ENCODE measurements at regions not wholly inside any gene's neighbourhood (a gene's known extent, or its start where the extent isn't known, plus 50 kb on each side); places are given as distances from the start of the nearest gene placed in this dataset.

- H3K4me3 ChIP-seq (ENCODE audit: low read depth, low read length): no peak overlapping the region
- H3K27ac ChIP-seq (ENCODE audit: low read depth, low read length): no peak overlapping the region
- no peaks in the 10 kb centered on the region for H3K27me3 ChIP-seq (ENCODE audit: insufficient read depth, low read length)
- H2AFZ ChIP-seq (ENCODE audit: low read length, unreplicated experiment): no peak overlapping the region
- peaks cover 22% of the 10 kb centered on the region for H3K36me3 ChIP-seq (ENCODE audit: insufficient read depth, low read length)
- H3K4me1 ChIP-seq (ENCODE audit: control insufficient read depth, insufficient read depth, low read length, unreplicated experiment): peaks cover 4% of the 10 kb centered on the region
- no peaks in the 10 kb centered on the region for H3K79me2 ChIP-seq (ENCODE audit: control insufficient read depth, insufficient read depth, low read length, unreplicated experiment)
Observed at GRCh38 chr14:95431199-95432143, 85.0 kb downstream of the SYNE3 start.

GRCh38 chr14:95428557-95428956 is 87.9 kb downstream of the SYNE3 start:
- Histone ChIP-seq H3K4me3 (ENCODE audit: low read depth, low read length) (no peak overlapping the region), H3K79me2 (ENCODE audit: control insufficient read depth, insufficient read depth, low read length, unreplicated experiment) (no peaks in the 10 kb centered on the region), H3K27me3 (ENCODE audit: insufficient read depth, low read length) (no peaks in the 10 kb centered on the region), H3K4me1 (ENCODE audit: control insufficient read depth, insufficient read depth, low read length, unreplicated experiment) (peaks cover 4% of the 10 kb centered on the region), H2AFZ (ENCODE audit: low read length, unreplicated experiment) (no peak overlapping the region), H3K27ac (ENCODE audit: low read depth, low read length) (no peak overlapping the region), H3K36me3 (ENCODE audit: insufficient read depth, low read length) (peaks cover 7% of the 10 kb centered on the region; the same call in 1 of the 2 replicates)

DNA sequence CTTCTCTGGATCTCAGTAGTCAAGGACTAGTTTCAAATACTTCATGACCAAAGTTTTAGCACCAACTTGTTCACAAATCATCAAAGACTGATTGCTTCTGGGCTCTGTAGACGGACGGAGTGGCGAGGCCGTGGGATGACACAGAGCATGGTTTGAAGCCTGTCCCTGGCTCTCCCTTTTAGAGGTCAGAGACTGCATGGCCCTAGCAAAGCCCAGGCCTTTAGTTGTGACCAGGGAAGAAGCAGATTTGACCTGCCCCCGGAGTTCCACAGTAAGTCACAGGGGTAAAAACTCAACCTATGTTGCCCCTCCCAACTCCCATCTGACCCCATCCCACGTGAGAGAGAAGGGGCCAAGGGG is 90.4 kb downstream of the SYNE3 start:
- Histone ChIP-seq H3K36me3 (ENCODE audit: insufficient read depth, low read length) (peaks cover 13% of the 10 kb centered on the region; the same call in 1 of the 2 replicates), H3K4me3 (ENCODE audit: low read depth, low read length) (no peak overlapping the region), H3K4me1 (ENCODE audit: control insufficient read depth, insufficient read depth, low read length, unreplicated experiment) (peaks cover 4% of the 10 kb centered on the region), H3K27ac (ENCODE audit: low read depth, low read length) (no peak overlapping the region), H2AFZ (ENCODE audit: low read length, unreplicated experiment) (no peak overlapping the region), H3K79me2 (ENCODE audit: control insufficient read depth, insufficient read depth, low read length, unreplicated experiment) (no peaks in the 10 kb centered on the region), H3K27me3 (ENCODE audit: insufficient read depth, low read length) (no peaks in the 10 kb centered on the region)

DNA sequence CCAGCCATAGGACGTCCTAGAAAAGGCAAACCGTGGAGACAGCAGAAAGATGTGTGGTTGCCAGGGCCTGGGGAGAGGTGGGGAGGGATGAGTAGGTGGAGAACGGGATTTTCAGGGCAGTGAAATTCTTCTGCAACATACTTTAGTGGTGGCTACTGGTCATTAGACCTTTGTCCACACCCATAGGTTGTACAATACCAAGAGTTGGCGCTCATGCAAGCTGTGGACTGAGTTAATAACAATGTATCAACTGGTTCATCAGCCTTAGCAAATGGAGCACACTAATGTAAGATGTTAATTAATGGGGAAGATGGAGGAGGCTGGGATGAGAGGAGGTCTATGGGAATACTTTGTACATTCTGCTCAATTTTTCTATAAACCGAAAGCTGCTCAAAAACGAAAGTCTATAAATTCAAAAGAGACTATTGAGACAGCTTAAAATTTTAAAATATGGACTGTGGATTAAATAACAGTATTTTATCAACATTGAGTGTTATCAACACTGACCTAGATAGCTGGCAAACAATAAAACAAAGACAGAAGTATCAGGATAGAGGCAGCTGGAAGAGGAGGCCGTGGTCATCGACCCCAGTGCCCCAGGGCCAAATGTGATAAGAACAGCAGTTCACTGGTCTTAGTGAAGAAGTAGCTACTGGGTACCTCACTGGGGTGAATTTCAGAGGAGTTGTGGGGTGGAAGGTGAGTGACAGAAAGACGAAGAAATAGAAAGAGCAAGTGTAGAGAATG is 90.9 kb downstream of the SYNE3 start:
- H3K79me2 ChIP-seq (ENCODE audit: control insufficient read depth, insufficient read depth, low read length, unreplicated experiment): no peaks in the 10 kb centered on the region
- H3K4me1 ChIP-seq (ENCODE audit: control insufficient read depth, insufficient read depth, low read length, unreplicated experiment): peaks cover 4% of the 10 kb centered on the region
- peaks cover 15% of the 10 kb centered on the region; the same call in 1 of the 2 replicates for H3K36me3 ChIP-seq (ENCODE audit: insufficient read depth, low read length)
- H2AFZ ChIP-seq (ENCODE audit: low read length, unreplicated experiment): no peak overlapping the region
- H3K27ac ChIP-seq (ENCODE audit: low read depth, low read length): no peak overlapping the region
- H3K4me3 ChIP-seq (ENCODE audit: low read depth, low read length): no peak overlapping the region
- no peaks in the 10 kb centered on the region for H3K27me3 ChIP-seq (ENCODE audit: insufficient read depth, low read length)

DNA sequence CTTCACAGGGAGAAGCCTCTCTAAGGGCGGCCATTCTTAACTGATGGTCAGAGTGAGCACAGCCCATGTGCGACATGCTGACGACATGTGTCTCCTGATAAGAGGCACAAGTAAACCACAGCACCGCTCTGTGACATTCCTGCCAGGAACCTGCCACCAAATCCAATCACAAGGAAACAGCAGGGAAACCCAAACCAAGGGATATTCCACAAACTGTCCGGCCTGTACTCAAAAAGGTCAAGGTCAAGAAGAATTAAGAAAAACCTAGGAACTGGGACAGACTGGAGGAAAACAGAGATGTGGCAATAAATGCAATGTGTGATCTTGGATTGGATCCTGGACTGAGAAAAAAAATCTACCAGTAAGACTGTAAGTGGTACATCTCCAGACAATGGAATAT is 91.9 kb downstream of the SYNE3 start:
- H3K27me3 ChIP-seq (ENCODE audit: insufficient read depth, low read length): no peaks in the 10 kb centered on the region
- H3K27ac ChIP-seq (ENCODE audit: low read depth, low read length): no peak overlapping the region
- no peak overlapping the region for H3K4me3 ChIP-seq (ENCODE audit: low read depth, low read length)
- no peaks in the 10 kb centered on the region for H3K79me2 ChIP-seq (ENCODE audit: control insufficient read depth, insufficient read depth, low read length, unreplicated experiment)
- H3K36me3 ChIP-seq (ENCODE audit: insufficient read depth, low read length): peaks cover 20% of the 10 kb centered on the region; the same call in 1 of the 2 replicates
- peaks cover 4% of the 10 kb centered on the region for H3K4me1 ChIP-seq (ENCODE audit: control insufficient read depth, insufficient read depth, low read length, unreplicated experiment)
- no peak overlapping the region for H2AFZ ChIP-seq (ENCODE audit: low read length, unreplicated experiment)

DNA sequence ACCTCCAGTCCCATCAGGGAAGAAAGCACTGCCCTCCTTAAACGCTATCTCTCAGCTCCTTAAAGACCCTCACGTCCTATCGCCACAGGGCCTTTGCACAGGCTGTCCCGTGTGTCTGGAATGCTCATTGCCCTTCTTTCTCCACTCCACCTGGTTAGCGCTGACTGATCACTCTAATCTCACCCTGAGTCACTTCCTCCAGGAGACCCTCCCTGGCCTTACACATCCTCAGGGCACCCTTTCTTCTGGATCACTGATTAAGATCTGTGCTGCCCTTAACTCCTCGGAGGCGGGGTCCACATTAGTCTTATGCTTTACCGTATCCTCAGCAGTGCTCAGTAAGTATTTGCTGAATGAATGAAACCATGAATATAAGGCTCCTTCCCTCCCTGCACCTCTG is 94.7 kb downstream of the SYNE3 start:
- Histone ChIP-seq H2AFZ (ENCODE audit: low read length, unreplicated experiment) (no peak overlapping the region), H3K4me3 (ENCODE audit: low read depth, low read length) (no peak overlapping the region), H3K27ac (ENCODE audit: low read depth, low read length) (no peak overlapping the region), H3K36me3 (ENCODE audit: insufficient read depth, low read length) (peaks cover 20% of the 10 kb centered on the region; the same call in 1 of the 2 replicates), H3K79me2 (ENCODE audit: control insufficient read depth, insufficient read depth, low read length, unreplicated experiment) (no peaks in the 10 kb centered on the region), H3K4me1 (ENCODE audit: control insufficient read depth, insufficient read depth, low read length, unreplicated experiment) (no peaks in the 10 kb centered on the region), H3K27me3 (ENCODE audit: insufficient read depth, low read length) (no peaks in the 10 kb centered on the region)

DNA sequence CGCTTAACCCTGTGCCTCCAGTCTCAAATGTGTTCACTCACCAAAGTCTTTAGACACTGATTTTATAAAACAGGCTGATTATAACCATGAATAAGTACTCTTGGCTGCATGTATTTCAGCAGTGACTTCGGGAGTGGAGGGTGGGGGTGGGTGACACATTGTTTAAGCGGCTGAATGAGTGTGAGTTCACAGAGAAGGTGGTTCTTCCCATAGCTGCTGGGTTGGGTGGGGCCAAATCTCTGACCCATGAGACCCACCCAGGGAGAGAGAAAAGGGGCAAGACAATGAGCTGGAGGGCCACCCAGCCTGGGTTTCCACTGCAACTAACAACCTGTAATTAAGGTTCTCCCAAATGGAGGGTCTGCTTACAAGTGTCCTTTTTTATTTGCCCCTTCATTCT is 96.4 kb downstream of the SYNE3 start:
- Histone ChIP-seq H3K4me1 (ENCODE audit: control insufficient read depth, insufficient read depth, low read length, unreplicated experiment) (no peaks in the 10 kb centered on the region), H2AFZ (ENCODE audit: low read length, unreplicated experiment) (no peak overlapping the region), H3K27me3 (ENCODE audit: insufficient read depth, low read length) (no peaks in the 10 kb centered on the region), H3K27ac (ENCODE audit: low read depth, low read length) (no peak overlapping the region), H3K79me2 (ENCODE audit: control insufficient read depth, insufficient read depth, low read length, unreplicated experiment) (no peaks in the 10 kb centered on the region), H3K36me3 (ENCODE audit: insufficient read depth, low read length) (peaks cover 20% of the 10 kb centered on the region; the same call in 1 of the 2 replicates), H3K4me3 (ENCODE audit: low read depth, low read length) (no peak overlapping the region)

GRCh38 chr14:95419569-95419968 is 96.9 kb downstream of the SYNE3 start:
- no peaks in the 10 kb centered on the region for H3K27me3 ChIP-seq (ENCODE audit: insufficient read depth, low read length)
- H3K36me3 ChIP-seq (ENCODE audit: insufficient read depth, low read length): peaks cover 20% of the 10 kb centered on the region; the same call in 1 of the 2 replicates
- no peak overlapping the region for H3K27ac ChIP-seq (ENCODE audit: low read depth, low read length)
- H2AFZ ChIP-seq (ENCODE audit: low read length, unreplicated experiment): no peak overlapping the region
- no peaks in the 10 kb centered on the region for H3K79me2 ChIP-seq (ENCODE audit: control insufficient read depth, insufficient read depth, low read length, unreplicated experiment)
- no peak overlapping the region for H3K4me3 ChIP-seq (ENCODE audit: low read depth, low read length)
- no peaks in the 10 kb centered on the region for H3K4me1 ChIP-seq (ENCODE audit: control insufficient read depth, insufficient read depth, low read length, unreplicated experiment)

GRCh38 chr14:95418858-95419257 is 97.6 kb downstream of the SYNE3 start:
- Histone ChIP-seq H3K27ac (ENCODE audit: low read depth, low read length) (no peak overlapping the region), H3K4me1 (ENCODE audit: control insufficient read depth, insufficient read depth, low read length, unreplicated experiment) (peaks cover 6% of the 10 kb centered on the region), H3K27me3 (ENCODE audit: insufficient read depth, low read length) (no peaks in the 10 kb centered on the region), H2AFZ (ENCODE audit: low read length, unreplicated experiment) (no peak overlapping the region), H3K36me3 (ENCODE audit: insufficient read depth, low read length) (peaks cover 20% of the 10 kb centered on the region; the same call in 1 of the 2 replicates), H3K79me2 (ENCODE audit: control insufficient read depth, insufficient read depth, low read length, unreplicated experiment) (no peaks in the 10 kb centered on the region), H3K4me3 (ENCODE audit: low read depth, low read length) (no peak overlapping the region)

DNA sequence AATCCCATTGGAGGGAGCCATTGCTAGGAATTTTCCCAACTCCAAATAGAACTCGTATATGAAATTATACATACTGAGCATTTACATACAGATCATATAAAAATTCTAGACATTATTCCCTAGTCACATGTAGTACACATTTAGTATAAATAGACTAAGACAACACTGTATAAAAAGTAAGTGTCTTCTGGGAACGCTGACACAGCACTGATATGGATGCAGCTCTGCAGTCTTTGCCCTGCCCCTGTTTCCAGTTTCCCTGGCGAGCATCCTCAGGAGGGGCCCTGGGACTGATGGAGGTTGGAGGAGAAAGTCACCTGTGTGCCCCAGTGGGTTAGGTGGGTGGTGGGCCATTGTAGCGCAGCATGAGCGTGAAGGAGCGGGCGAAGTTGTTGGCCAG is 97.8 kb upstream of the CLMN start:
- Histone ChIP-seq H3K36me3 (ENCODE audit: insufficient read depth, low read length) (peaks cover 16% of the 10 kb centered on the region; the same call in 1 of the 2 replicates), H3K4me3 (ENCODE audit: low read depth, low read length) (no peak overlapping the region), H2AFZ (ENCODE audit: low read length, unreplicated experiment) (no peak overlapping the region), H3K4me1 (ENCODE audit: control insufficient read depth, insufficient read depth, low read length, unreplicated experiment) (peaks cover 12% of the 10 kb centered on the region), H3K79me2 (ENCODE audit: control insufficient read depth, insufficient read depth, low read length, unreplicated experiment) (no peaks in the 10 kb centered on the region), H3K27ac (ENCODE audit: low read depth, low read length) (no peak overlapping the region), H3K27me3 (ENCODE audit: insufficient read depth, low read length) (no peaks in the 10 kb centered on the region)
